ENCODE measurements at regions not wholly inside any gene's neighbourhood (a gene's known extent, or its start where the extent isn't known, plus 50 kb on each side); places are given as distances from the start of the nearest gene placed in this dataset.

DNA sequence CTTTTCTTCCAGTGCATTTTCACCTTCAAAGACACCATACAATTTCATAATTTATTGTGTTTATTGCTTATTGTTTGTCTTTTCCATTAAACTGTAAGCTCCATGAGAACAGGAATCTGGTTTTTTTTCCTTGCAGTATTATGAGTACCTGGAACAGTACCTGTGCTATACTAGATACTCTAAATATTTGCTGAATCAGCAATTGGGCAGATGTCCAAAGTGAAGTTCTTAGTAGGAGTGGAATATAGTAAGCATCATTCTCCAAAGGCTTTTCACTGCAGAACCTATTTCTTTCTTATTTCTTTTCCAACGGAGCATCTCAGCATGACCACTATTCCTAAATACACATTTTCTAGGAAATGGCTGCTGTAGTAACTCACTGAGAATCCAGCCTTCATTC is 269.0 kb upstream of the CCL2 start:
- TF ChIP-seq, protein P1, sequence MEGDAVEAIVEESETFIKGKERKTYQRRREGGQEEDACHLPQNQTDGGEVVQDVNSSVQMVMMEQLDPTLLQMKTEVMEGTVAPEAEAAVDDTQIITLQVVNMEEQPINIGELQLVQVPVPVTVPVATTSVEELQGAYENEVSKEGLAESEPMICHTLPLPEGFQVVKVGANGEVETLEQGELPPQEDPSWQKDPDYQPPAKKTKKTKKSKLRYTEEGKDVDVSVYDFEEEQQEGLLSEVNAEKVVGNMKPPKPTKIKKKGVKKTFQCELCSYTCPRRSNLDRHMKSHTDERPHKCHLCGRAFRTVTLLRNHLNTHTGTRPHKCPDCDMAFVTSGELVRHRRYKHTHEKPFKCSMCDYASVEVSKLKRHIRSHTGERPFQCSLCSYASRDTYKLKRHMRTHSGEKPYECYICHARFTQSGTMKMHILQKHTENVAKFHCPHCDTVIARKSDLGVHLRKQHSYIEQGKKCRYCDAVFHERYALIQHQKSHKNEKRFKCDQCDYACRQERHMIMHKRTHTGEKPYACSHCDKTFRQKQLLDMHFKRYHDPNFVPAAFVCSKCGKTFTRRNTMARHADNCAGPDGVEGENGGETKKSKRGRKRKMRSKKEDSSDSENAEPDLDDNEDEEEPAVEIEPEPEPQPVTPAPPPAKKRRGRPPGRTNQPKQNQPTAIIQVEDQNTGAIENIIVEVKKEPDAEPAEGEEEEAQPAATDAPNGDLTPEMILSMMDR (IDR thresholded peaks at IDR 0.05; ENCODE audit: low read depth, low read length, missing input control): no peak
- no peak for TF ChIP-seq YY1 (IDR thresholded peaks at IDR 0.05)
- TF ChIP-seq, protein P2, sequence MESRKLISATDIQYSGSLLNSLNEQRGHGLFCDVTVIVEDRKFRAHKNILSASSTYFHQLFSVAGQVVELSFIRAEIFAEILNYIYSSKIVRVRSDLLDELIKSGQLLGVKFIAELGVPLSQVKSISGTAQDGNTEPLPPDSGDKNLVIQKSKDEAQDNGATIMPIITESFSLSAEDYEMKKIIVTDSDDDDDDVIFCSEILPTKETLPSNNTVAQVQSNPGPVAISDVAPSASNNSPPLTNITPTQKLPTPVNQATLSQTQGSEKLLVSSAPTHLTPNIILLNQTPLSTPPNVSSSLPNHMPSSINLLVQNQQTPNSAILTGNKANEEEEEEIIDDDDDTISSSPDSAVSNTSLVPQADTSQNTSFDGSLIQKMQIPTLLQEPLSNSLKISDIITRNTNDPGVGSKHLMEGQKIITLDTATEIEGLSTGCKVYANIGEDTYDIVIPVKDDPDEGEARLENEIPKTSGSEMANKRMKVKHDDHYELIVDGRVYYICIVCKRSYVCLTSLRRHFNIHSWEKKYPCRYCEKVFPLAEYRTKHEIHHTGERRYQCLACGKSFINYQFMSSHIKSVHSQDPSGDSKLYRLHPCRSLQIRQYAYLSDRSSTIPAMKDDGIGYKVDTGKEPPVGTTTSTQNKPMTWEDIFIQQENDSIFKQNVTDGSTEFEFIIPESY (IDR thresholded peaks at IDR 0.05): no peak
- TF ChIP-seq, protein P3, sequence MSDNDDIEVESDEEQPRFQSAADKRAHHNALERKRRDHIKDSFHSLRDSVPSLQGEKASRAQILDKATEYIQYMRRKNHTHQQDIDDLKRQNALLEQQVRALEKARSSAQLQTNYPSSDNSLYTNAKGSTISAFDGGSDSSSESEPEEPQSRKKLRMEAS (IDR thresholded peaks at IDR 0.05): no peak
- TF ChIP-seq, protein P4, sequence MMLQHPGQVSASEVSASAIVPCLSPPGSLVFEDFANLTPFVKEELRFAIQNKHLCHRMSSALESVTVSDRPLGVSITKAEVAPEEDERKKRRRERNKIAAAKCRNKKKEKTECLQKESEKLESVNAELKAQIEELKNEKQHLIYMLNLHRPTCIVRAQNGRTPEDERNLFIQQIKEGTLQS (IDR thresholded peaks at IDR 0.05): no peak

All from liver (tissue), 3 donors.